ENCODE measurements at regions not wholly inside any gene's neighbourhood (a gene's known extent, or its start where the extent isn't known, plus 50 kb on each side); places are given as distances from the start of the nearest gene placed in this dataset.

DNA sequence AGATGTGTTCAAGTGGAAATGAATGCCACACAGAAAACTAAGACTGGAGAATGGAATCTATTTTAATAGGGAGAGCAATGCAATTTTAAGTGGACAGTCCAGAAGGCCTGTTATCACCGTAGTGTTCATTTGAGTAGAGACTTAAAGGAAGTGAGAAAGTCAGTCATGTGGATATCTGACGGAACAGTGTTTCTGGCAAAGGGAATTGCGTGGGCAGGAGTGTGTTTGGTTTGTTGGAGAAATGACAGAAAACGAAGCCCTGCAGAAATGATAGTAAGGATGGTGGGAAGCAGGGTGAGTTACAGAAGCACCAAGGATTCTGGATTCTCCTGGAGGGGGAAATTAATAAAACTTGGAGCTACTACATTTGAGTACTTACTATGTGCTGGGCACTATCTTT lies 776.6 kb downstream of the MED13L start:
- TF ChIP-seq ZFP3 (CRISPR knock-in tag; IDR thresholded peaks at IDR 0.05), result no peak

DNA sequence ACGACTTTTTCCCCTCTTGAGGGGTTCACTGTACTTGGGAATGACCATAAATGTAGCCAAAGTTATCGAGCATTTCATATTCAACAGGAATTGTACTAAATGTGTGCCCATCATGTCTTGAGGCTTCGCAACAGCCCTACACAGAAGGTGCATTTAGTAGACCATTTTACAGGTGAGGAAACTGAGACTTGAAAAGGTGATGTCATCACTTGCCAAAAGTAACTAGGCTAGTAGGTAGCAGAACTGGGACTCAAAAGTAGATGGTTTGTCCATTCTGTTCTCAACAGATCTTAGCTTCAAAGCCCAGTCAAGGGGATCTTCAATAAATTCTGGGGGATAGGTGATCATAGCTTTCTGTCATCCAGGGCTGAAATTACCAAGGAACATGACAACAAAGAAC lies 782.2 kb downstream of the MED13L start:
- no peak for ATAC-seq
- TF ChIP-seq ESRRG (CRISPR knock-in tag; IDR thresholded peaks at IDR 0.05), result no peak
- TF ChIP-seq TOX (CRISPR knock-in tag; IDR thresholded peaks at IDR 0.05; ENCODE audit: borderline replicate concordance), result no peak
- no peak for TF ChIP-seq CSDC2 (CRISPR knock-in tag; IDR thresholded peaks at IDR 0.05)
- TF ChIP-seq ZFP30 (CRISPR knock-in tag; IDR thresholded peaks at IDR 0.05), result no peak
- no peak for TF ChIP-seq BACH2 (CRISPR knock-in tag; IDR thresholded peaks at IDR 0.05; ENCODE audit: borderline replicate concordance)
- no peak for TF ChIP-seq ISL1 (CRISPR knock-in tag; IDR thresholded peaks at IDR 0.05)
- TF ChIP-seq, protein P1, sequence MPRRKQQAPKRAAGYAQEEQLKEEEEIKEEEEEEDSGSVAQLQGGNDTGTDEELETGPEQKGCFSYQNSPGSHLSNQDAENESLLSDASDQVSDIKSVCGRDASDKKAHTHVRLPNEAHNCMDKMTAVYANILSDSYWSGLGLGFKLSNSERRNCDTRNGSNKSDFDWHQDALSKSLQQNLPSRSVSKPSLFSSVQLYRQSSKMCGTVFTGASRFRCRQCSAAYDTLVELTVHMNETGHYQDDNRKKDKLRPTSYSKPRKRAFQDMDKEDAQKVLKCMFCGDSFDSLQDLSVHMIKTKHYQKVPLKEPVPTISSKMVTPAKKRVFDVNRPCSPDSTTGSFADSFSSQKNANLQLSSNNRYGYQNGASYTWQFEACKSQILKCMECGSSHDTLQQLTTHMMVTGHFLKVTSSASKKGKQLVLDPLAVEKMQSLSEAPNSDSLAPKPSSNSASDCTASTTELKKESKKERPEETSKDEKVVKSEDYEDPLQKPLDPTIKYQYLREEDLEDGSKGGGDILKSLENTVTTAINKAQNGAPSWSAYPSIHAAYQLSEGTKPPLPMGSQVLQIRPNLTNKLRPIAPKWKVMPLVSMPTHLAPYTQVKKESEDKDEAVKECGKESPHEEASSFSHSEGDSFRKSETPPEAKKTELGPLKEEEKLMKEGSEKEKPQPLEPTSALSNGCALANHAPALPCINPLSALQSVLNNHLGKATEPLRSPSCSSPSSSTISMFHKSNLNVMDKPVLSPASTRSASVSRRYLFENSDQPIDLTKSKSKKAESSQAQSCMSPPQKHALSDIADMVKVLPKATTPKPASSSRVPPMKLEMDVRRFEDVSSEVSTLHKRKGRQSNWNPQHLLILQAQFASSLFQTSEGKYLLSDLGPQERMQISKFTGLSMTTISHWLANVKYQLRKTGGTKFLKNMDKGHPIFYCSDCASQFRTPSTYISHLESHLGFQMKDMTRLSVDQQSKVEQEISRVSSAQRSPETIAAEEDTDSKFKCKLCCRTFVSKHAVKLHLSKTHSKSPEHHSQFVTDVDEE (CRISPR knock-in tag; IDR thresholded peaks at IDR 0.05), result no peak
- TF ChIP-seq, protein P2, sequence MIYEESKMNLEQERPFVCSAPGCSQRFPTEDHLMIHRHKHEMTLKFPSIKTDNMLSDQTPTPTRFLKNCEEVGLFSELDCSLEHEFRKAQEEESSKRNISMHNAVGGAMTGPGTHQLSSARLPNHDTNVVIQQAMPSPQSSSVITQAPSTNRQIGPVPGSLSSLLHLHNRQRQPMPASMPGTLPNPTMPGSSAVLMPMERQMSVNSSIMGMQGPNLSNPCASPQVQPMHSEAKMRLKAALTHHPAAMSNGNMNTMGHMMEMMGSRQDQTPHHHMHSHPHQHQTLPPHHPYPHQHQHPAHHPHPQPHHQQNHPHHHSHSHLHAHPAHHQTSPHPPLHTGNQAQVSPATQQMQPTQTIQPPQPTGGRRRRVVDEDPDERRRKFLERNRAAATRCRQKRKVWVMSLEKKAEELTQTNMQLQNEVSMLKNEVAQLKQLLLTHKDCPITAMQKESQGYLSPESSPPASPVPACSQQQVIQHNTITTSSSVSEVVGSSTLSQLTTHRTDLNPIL (CRISPR knock-in tag; IDR thresholded peaks at IDR 0.05; ENCODE audit: low read depth), result no peak
- TF ChIP-seq, protein P3, sequence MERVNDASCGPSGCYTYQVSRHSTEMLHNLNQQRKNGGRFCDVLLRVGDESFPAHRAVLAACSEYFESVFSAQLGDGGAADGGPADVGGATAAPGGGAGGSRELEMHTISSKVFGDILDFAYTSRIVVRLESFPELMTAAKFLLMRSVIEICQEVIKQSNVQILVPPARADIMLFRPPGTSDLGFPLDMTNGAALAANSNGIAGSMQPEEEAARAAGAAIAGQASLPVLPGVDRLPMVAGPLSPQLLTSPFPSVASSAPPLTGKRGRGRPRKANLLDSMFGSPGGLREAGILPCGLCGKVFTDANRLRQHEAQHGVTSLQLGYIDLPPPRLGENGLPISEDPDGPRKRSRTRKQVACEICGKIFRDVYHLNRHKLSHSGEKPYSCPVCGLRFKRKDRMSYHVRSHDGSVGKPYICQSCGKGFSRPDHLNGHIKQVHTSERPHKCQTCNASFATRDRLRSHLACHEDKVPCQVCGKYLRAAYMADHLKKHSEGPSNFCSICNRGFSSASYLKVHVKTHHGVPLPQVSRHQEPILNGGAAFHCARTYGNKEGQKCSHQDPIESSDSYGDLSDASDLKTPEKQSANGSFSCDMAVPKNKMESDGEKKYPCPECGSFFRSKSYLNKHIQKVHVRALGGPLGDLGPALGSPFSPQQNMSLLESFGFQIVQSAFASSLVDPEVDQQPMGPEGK (CRISPR knock-in tag; IDR thresholded peaks at IDR 0.05; ENCODE audit: borderline replicate concordance), result no peak
- TF ChIP-seq SNAI2 (CRISPR knock-in tag; IDR thresholded peaks at IDR 0.05), result no peak
- no peak for TF ChIP-seq OSR1 (CRISPR knock-in tag; IDR thresholded peaks at IDR 0.05)
- no peak for TF ChIP-seq ZNF565 (CRISPR knock-in tag; conservative IDR thresholded peaks at IDR 0.05; ENCODE audit: low read depth)

More for the DNA sequence above, 776.6 kb downstream of the MED13L start:
- no peak for ATAC-seq

DNA sequence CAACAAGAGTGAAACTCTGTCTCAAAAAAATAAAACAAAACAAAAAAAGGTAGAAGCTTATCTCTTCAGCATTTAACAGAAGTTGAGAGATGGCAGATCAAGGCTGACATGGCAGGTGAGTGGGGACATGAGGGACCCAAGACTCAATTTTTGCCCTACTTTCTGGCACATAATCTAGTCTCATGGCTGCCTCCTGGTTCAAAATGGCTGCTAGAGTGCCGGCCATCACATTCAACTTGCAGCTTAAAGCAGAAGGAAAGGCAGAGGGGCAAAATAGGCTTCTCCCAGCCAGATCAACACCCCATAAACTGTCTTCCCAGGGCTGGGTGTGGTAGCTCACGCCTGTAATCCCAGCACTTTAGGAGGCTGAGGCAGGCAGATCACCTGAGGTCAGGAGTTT lies 784.9 kb downstream of the MED13L start:
- no peak for ATAC-seq
- no peak for TF ChIP-seq CSDC2 (CRISPR knock-in tag; IDR thresholded peaks at IDR 0.05)
- TF ChIP-seq ZC3H10 (CRISPR knock-in tag; IDR thresholded peaks at IDR 0.05), result no peak
- TF ChIP-seq OSR1 (CRISPR knock-in tag; IDR thresholded peaks at IDR 0.05), result no peak
- no peak for TF ChIP-seq ESRRG (CRISPR knock-in tag; IDR thresholded peaks at IDR 0.05)
- no peak for TF ChIP-seq PPARA (CRISPR knock-in tag; IDR thresholded peaks at IDR 0.05; ENCODE audit: borderline replicate concordance)
- no peak for TF ChIP-seq ZFP3 (CRISPR knock-in tag; IDR thresholded peaks at IDR 0.05)
- TF ChIP-seq ZNF565 (CRISPR knock-in tag; conservative IDR thresholded peaks at IDR 0.05; ENCODE audit: low read depth), result no peak
- TF ChIP-seq ZNF8 (CRISPR knock-in tag; IDR thresholded peaks at IDR 0.05), result no peak
- no peak for TF ChIP-seq ZNF70 (CRISPR knock-in tag; IDR thresholded peaks at IDR 0.05)
- no peak for TF ChIP-seq BACH2 (CRISPR knock-in tag; IDR thresholded peaks at IDR 0.05; ENCODE audit: borderline replicate concordance)

DNA sequence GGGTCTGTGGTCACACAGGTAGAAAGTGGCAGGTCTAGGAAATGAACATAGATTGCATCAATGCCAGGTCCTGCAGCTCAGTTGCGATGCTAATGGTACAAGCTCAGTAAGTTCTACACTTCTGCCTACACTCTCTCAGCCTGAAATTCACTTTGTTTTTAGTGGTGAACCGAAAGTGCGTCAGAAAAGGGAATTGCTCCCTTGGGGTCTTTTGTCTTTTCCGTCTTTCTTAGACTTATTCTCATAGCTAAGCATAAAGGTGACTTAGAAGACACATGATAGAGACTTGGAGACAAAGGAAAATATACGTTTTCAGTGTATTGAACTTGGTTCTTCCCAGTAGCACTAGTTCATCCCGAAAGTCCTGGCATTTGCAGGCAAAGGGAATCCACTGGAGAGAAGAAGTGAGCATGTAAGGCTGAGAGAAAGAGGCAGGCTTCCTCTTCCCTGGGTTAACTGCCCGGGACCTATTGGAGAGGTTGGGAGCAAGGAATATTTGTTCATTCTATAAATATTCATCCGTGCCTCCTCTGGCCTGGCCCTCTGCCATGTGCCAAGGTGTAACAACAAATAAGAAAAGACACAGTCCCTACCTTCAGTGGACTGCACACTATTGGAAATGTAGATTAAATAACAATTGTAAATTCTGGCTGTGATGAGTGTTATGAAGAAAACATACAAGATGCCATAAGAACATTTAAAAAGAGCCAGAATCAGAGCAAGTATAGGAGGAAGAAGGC lies 785.8 kb downstream of the MED13L start:
- TF ChIP-seq ESRRG (CRISPR knock-in tag; IDR thresholded peaks at IDR 0.05) (no peak), TOX (CRISPR knock-in tag; IDR thresholded peaks at IDR 0.05; ENCODE audit: borderline replicate concordance) (no peak), ZFP30 (CRISPR knock-in tag; IDR thresholded peaks at IDR 0.05) (no peak), TCF4 (CRISPR knock-in tag; IDR thresholded peaks at IDR 0.05; ENCODE audit: borderline replicate concordance) (no peak), BACH2 (CRISPR knock-in tag; IDR thresholded peaks at IDR 0.05; ENCODE audit: borderline replicate concordance) (no peak), RARB (CRISPR knock-in tag; IDR thresholded peaks at IDR 0.05) (no peak), ISL1 (CRISPR knock-in tag; IDR thresholded peaks at IDR 0.05) (no peak), ZFP3 (CRISPR knock-in tag; IDR thresholded peaks at IDR 0.05) (no peak)
- TF ChIP-seq, protein P2 (CRISPR knock-in tag; IDR thresholded peaks at IDR 0.05; ENCODE audit: low read depth), result no peak
- TF ChIP-seq, protein P1 (CRISPR knock-in tag; IDR thresholded peaks at IDR 0.05), result no peak
- TF ChIP-seq, protein P4, sequence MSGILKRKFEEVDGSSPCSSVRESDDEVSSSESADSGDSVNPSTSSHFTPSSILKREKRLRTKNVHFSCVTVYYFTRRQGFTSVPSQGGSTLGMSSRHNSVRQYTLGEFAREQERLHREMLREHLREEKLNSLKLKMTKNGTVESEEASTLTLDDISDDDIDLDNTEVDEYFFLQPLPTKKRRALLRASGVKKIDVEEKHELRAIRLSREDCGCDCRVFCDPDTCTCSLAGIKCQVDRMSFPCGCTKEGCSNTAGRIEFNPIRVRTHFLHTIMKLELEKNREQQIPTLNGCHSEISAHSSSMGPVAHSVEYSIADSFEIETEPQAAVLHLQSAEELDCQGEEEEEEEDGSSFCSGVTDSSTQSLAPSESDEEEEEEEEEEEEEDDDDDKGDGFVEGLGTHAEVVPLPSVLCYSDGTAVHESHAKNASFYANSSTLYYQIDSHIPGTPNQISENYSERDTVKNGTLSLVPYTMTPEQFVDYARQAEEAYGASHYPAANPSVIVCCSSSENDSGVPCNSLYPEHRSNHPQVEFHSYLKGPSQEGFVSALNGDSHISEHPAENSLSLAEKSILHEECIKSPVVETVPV (CRISPR knock-in tag; IDR thresholded peaks at IDR 0.05), result no peak
- ATAC-seq, result no peak
